Hepatocyte (in vitro differentiated cells): ENCODE measurements at regions not wholly inside any gene's neighbourhood (a gene's known extent, or its start where the extent isn't known, plus 50 kb on each side); places are given as distances from the start of the nearest gene placed in this dataset.

Source experiments
- DNase-seq: peaks from one replicate; pipeline ENCODE4 v3.0.0-alpha.2; 2016; ENCODE audit warnings: low spot score
- H2AFZ ChIP-seq: fragments of 200-600 bp; sonication (generic); 2 replicates; pipeline ENCODE4 v1.6.0; 2016; ENCODE audit warnings: antibody characterized with exemption, mild to moderate bottlenecking
- H3K27ac ChIP-seq: fragments of 200-600 bp; sonication (generic); 2 replicates; pipeline ENCODE4 v1.5.1; 2016; ENCODE audit warnings: mild to moderate bottlenecking
- H3K27me3 ChIP-seq: fragments of 200-600 bp; sonication (generic); 2 replicates; pipeline ENCODE4 v1.6.1; 2016
- H3K36me3 ChIP-seq: fragments of 200-600 bp; sonication (generic); replicated peaks from 2 replicates; pipeline ENCODE4 v1.5.1; 2016; ENCODE audit warnings: low read depth; ENCODE audit not compliant: insufficient read depth
- H3K4me1 ChIP-seq: fragments of 200-600 bp; sonication (generic); 2 replicates; pipeline ENCODE4 v1.5.1; 2016; ENCODE audit warnings: mild to moderate bottlenecking, moderate library complexity; ENCODE audit not compliant: insufficient read depth
- H3K4me2 ChIP-seq: fragments of 200-600 bp; sonication (generic); 2 replicates; pipeline ENCODE4 v1.6.0; 2016
- H3K4me3 ChIP-seq: fragments of 200-600 bp; sonication (generic); 2 replicates; pipeline ENCODE4 v1.5.1; 2016; ENCODE audit warnings: mild to moderate bottlenecking
- H3K79me2 ChIP-seq: fragments of 200-600 bp; sonication (generic); 2 replicates; pipeline ENCODE4 v1.6.0; 2017; ENCODE audit warnings: mild to moderate bottlenecking
- H3K9me2 ChIP-seq: fragments of 200-600 bp; sonication (generic); replicated peaks from 2 replicates; pipeline ENCODE4 v1.6.0; 2017; ENCODE audit warnings: mild to moderate bottlenecking; ENCODE audit not compliant: insufficient read depth
- H3K9me3 ChIP-seq: fragments of 200-600 bp; sonication (generic); 2 replicates; pipeline ENCODE4 v1.5.1; 2016; ENCODE audit warnings: low read depth, mild to moderate bottlenecking
- H4K20me1 ChIP-seq: fragments of 200-600 bp; sonication (generic); 2 replicates; pipeline ENCODE4 v1.6.0; 2016; ENCODE audit warnings: mild to moderate bottlenecking; ENCODE audit not compliant: insufficient read depth, poor library complexity, severe bottlenecking
- EZH2 ChIP-seq: fragments of 200-600 bp; sonication (generic); IDR thresholded peaks from 2 replicates; pipeline ENCODE4 v1.6.1; 2016; ENCODE audit warnings: antibody characterized with exemption, mild to moderate bottlenecking, borderline replicate concordance
- EZH2phosphoT487 ChIP-seq: fragments of 200-600 bp; sonication (generic); IDR thresholded peaks from one replicate; pipeline ENCODE4 v1.6.1; 2018; ENCODE audit warnings: antibody characterized with exemption, mild to moderate bottlenecking, low read depth, moderate library complexity; ENCODE audit not compliant: unreplicated experiment, severe bottlenecking
- WGBS: methylation state at CpG from one replicate; pipeline ENCODE4 v1.1.6; 2016; ENCODE audit warnings: low lambda C conversion rate; ENCODE audit errors: missing lambda C conversion rate; 5-methylcytosine and 5-hydroxymethylcytosine counted together
- TF ChIP-seq, protein P1 (sequence below): fragments of 200-600 bp; sonication (generic); IDR thresholded peaks from 2 replicates; pipeline ENCODE4 v1.5.1; 2016; ENCODE audit warnings: antibody characterized with exemption, mild to moderate bottlenecking; ENCODE audit not compliant: poor library complexity

DNA sequence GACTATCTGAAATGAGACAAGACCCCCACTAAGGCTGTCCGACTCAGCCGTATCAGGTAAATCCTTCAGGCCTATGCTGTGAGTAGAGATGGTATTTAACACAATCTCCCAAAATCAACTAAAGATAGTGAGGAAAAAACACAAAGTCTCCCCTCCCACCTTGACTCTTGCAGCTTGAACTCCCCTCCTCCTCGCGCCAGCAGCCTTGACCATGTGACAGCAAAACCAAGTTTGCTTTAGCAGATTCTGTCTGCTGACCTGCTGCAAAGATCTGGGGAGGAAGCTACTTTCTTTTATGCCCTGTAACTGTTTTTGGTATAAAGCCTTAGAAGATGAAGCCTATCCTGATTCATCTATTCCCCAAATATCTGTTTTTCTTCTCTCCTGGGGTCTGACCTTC lies 509.5 kb downstream of the CDH26 start:
- no peaks in the 10 kb centered on the region for H3K9me2 ChIP-seq
- no peaks in the 10 kb centered on the region for H3K9me3 ChIP-seq
- H2AFZ ChIP-seq, result no peak overlapping the region
- H3K27ac ChIP-seq, result no peak overlapping the region
- H3K36me3 ChIP-seq, result no peaks in the 10 kb centered on the region
- H4K20me1 ChIP-seq, result no peaks in the 10 kb centered on the region
- H3K4me1 ChIP-seq, result no peaks in the 10 kb centered on the region
- WGBS, result 74% methylated on average over 4 of the region's 4 CpGs
- no peaks in the 10 kb centered on the region for H3K79me2 ChIP-seq
- H3K4me3 ChIP-seq, result no peak overlapping the region
- H3K27me3 ChIP-seq, result no peaks in the 10 kb centered on the region
- no peak for DNase-seq
- H3K4me2 ChIP-seq, result no peak overlapping the region
- TF ChIP-seq EZH2phosphoT487 (no peak), EZH2 (no peak)
- TF ChIP-seq, protein P1, sequence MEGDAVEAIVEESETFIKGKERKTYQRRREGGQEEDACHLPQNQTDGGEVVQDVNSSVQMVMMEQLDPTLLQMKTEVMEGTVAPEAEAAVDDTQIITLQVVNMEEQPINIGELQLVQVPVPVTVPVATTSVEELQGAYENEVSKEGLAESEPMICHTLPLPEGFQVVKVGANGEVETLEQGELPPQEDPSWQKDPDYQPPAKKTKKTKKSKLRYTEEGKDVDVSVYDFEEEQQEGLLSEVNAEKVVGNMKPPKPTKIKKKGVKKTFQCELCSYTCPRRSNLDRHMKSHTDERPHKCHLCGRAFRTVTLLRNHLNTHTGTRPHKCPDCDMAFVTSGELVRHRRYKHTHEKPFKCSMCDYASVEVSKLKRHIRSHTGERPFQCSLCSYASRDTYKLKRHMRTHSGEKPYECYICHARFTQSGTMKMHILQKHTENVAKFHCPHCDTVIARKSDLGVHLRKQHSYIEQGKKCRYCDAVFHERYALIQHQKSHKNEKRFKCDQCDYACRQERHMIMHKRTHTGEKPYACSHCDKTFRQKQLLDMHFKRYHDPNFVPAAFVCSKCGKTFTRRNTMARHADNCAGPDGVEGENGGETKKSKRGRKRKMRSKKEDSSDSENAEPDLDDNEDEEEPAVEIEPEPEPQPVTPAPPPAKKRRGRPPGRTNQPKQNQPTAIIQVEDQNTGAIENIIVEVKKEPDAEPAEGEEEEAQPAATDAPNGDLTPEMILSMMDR, result no peak

DNA sequence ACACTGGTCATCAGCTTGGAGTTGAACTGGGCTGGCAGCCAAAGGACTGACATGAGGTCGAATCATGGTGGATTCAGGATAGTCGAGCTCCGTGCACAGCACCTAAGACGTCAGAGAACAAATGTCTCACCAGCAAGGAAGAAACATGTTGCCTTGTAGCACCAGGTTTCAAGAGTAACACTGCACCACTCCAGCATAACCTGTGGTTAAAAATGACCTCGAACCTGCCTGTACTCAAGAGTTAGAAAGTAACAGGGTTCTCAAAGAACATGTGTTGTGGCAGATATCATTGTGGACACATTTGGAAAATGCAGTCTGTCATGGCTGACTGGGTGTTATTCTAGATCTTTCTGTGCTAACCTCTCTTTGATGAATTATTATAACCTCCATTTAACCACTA lies 511.6 kb downstream of the CDH26 start:
- Histone ChIP-seq H3K9me2 (no peaks in the 10 kb centered on the region), H3K79me2 (no peaks in the 10 kb centered on the region), H3K36me3 (no peaks in the 10 kb centered on the region), H4K20me1 (no peaks in the 10 kb centered on the region), H3K9me3 (no peaks in the 10 kb centered on the region), H3K4me1 (no peaks in the 10 kb centered on the region), H3K4me3 (no peak overlapping the region), H2AFZ (no peak overlapping the region), H3K4me2 (no peak overlapping the region), H3K27me3 (no peaks in the 10 kb centered on the region), H3K27ac (no peak overlapping the region)
- whole genome bisulfite sequencing, result 86% methylated on average over 5 of the region's 5 CpGs
- no peak for DNase-seq
- no peak for TF ChIP-seq EZH2phosphoT487
- TF ChIP-seq, protein P1, result no peak

DNA sequence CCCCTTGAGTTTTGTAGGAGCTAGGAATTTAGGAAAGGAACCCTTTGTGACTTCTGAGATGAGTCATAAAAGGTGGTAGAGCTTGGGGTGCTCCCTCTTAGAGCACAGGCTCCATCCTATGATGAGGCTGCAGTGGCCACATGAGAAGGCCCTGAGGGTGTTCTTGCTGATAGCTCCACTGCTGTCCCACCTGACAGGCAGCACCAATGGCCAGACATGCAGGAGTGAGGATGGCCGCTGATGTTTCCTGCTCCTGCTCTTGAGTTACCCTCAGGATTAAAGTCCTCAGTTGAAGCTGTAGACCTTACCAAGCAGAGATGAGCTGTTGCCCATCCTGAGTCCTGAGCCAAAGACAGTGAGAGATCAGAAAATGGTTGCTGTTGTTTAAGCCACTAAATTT lies 512.1 kb downstream of the CDH26 start:
- Histone ChIP-seq H3K4me3 (no peak overlapping the region), H3K9me2 (no peaks in the 10 kb centered on the region), H3K4me2 (no peak overlapping the region), H4K20me1 (no peaks in the 10 kb centered on the region), H3K27me3 (no peaks in the 10 kb centered on the region), H3K36me3 (no peaks in the 10 kb centered on the region), H3K4me1 (no peaks in the 10 kb centered on the region), H3K9me3 (no peaks in the 10 kb centered on the region), H3K27ac (no peak overlapping the region), H3K79me2 (no peaks in the 10 kb centered on the region), H2AFZ (no peak overlapping the region)
- DNase-seq, result no peak
- no peak for TF ChIP-seq EZH2phosphoT487
- TF ChIP-seq, protein P1, result no peak
- no peak for TF ChIP-seq EZH2
- 67% methylated on average over 1 of the region's 1 CpG for WGBS

DNA sequence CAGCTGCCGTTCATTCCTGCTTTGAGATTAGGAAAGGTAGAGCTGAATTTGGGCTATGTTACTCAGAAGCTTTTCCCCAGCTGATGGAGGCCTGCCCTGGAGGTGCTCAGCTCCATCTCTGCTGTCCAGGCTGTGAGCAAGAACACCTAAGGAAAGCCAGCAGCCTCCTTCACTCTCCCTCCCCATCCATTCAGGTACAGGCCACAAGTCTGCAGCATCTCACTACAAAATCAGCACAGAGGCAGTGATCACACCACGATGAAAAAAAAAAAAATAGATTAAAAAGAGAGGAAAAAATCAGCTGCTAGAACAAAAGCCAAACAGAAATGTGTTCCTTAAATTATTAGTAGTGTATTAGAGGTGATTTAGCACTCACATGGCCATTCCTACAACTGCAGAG lies 515.0 kb downstream of the CDH26 start:
- no peaks in the 10 kb centered on the region for H3K27me3 ChIP-seq
- H3K9me2 ChIP-seq, result no peaks in the 10 kb centered on the region
- H3K79me2 ChIP-seq, result no peaks in the 10 kb centered on the region
- no peaks in the 10 kb centered on the region for H3K36me3 ChIP-seq
- WGBS, result 89% methylated on average over 2 of the region's 2 CpGs
- H4K20me1 ChIP-seq, result no peaks in the 10 kb centered on the region
- TF ChIP-seq EZH2phosphoT487 (no peak), EZH2 (no peak)
- TF ChIP-seq, protein P1, result no peak
- no peak overlapping the region for H3K27ac ChIP-seq
- no peak overlapping the region for H3K4me2 ChIP-seq
- H2AFZ ChIP-seq, result no peak overlapping the region
- H3K4me3 ChIP-seq, result no peak overlapping the region
- no peak for DNase-seq
- no peaks in the 10 kb centered on the region for H3K9me3 ChIP-seq
- no peaks in the 10 kb centered on the region for H3K4me1 ChIP-seq
